Omental fat pad (tissue), 3 donors: ENCODE measurements at regions not wholly inside any gene's neighbourhood (a gene's known extent, or its start where the extent isn't known, plus 50 kb on each side); places are given as distances from the start of the nearest gene placed in this dataset.

Experiments
- ATAC-seq: fragments of 150-250 bp; one replicate; pipeline ENCODE4 v1.9.1; 2016; ENCODE audit warnings: mild to moderate bottlenecking, moderate library complexity; ENCODE audit not compliant: low FRiP score
- DNase-seq: peaks from one replicate; pipeline ENCODE4 v3.0.0-alpha.2; 2019; ENCODE audit warnings: low spot score
- TF ChIP-seq, protein P1 (sequence below), 3 donors: fragments of 450-650 bp; IDR thresholded peaks; one replicate each; pipeline ENCODE4 v1.5.1; 2016 to 2017; ENCODE audit warnings: antibody characterized with exemption in 3 of 3, mild to moderate bottlenecking in 3 of 3, moderate library complexity in 2 of 3

GRCh38 chr1:177862916-177863315, 106.9 kb downstream of the SEC16B start:
- TF ChIP-seq, protein P1, sequence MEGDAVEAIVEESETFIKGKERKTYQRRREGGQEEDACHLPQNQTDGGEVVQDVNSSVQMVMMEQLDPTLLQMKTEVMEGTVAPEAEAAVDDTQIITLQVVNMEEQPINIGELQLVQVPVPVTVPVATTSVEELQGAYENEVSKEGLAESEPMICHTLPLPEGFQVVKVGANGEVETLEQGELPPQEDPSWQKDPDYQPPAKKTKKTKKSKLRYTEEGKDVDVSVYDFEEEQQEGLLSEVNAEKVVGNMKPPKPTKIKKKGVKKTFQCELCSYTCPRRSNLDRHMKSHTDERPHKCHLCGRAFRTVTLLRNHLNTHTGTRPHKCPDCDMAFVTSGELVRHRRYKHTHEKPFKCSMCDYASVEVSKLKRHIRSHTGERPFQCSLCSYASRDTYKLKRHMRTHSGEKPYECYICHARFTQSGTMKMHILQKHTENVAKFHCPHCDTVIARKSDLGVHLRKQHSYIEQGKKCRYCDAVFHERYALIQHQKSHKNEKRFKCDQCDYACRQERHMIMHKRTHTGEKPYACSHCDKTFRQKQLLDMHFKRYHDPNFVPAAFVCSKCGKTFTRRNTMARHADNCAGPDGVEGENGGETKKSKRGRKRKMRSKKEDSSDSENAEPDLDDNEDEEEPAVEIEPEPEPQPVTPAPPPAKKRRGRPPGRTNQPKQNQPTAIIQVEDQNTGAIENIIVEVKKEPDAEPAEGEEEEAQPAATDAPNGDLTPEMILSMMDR (IDR thresholded peaks at IDR 0.05) = no peak
- no peak for ATAC-seq
- DNase-seq = no peak

GRCh38 chr1:177859572-177859971, 110.3 kb downstream of the SEC16B start:
- ATAC-seq = no peak
- DNase-seq = no peak
- TF ChIP-seq, protein P1 (IDR thresholded peaks at IDR 0.05) = no peak

DNA sequence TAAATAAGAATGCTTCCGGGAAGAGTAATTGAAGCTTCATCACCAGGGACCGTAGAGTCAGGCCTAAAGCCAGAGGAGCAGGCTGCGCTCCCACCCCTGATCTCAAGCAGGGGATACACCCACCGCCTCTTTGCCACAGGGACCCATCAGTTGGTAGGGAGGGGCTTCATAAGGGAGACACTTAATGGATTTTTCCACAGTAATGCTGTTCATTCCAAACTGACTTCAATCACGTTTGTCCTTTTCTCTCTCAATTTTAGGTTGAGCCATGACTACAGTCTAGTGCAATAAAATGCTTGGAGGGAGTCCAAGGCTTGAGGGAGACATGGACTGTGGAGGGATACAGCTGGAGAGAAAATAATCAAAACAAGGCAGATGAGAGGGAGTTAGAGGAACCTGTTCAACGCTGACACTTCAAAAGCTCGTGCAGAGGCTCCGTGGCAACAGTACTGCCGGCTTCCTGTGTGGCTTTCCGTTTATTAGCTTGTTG, 111.5 kb downstream of the SEC16B start:
- no peak for DNase-seq
- ATAC-seq = peak; percentile 75
- TF ChIP-seq, protein P1 (IDR thresholded peaks at IDR 0.05) = no peak

- TF ChIP-seq, protein P1 (IDR thresholded peaks at IDR 0.05) = no peak
- DNase-seq (no peak), ATAC-seq (no peak)
These were observed 112.6 kb downstream of the SEC16B start for GRCh38 chr1:177857285-177857684.

GRCh38 chr1:177854951-177855350, 114.9 kb downstream of the SEC16B start:
- ATAC-seq (no peak), DNase-seq (no peak)
- TF ChIP-seq, protein P1 (IDR thresholded peaks at IDR 0.05) = no peak

- TF ChIP-seq, protein P1 (IDR thresholded peaks at IDR 0.05) = no peak
- ATAC-seq (no peak), DNase-seq (no peak)
These were observed 120.1 kb downstream of the SEC16B start for GRCh38 chr1:177849579-177850290.

DNA sequence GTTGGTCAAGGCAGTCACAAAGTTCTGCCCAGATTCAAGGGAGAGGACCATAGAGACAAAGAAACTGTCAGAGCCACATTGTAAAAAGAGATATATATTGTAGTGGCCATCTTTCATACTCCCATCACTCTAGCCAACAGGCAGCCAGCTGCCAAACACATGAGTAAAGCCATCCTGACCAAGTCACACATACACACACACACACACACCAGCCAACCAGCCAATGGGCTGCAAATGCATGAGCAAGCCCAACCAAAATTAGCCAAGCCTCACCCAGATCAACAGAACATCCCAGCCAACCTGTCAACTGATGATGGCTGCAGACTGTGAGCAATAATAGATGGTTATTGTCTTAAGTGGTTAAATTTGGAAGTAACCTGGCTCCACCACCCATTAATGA, 120.7 kb downstream of the SEC16B start:
- no peak for ATAC-seq
- TF ChIP-seq, protein P1 (IDR thresholded peaks at IDR 0.05) = no peak
- no peak for DNase-seq
